ENCODE measurements at regions not wholly inside any gene's neighbourhood (a gene's known extent, or its start where the extent isn't known, plus 50 kb on each side); places are given as distances from the start of the nearest gene placed in this dataset.

DNA sequence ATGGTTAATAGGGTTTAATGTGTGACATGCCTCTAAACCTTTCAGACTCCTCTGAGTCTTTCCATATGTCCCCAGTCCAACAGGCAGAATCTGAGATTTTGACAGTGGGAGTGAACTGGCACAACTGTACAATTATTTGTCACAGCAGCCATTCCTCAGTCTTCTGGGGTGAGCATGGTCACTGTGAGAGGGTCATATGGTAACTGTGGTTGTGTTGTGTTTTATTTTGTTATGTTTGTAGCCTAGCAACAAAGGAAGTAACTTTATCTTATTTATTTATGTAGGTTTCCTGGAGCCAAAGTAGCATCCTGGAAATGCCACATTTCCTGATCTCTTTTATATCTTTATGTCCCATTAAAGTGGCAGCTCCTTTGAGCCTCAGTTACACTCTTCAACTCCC, 1067.9 kb downstream of the TTLL7 start:
- DNase-seq: peak; percentile 72

DNA sequence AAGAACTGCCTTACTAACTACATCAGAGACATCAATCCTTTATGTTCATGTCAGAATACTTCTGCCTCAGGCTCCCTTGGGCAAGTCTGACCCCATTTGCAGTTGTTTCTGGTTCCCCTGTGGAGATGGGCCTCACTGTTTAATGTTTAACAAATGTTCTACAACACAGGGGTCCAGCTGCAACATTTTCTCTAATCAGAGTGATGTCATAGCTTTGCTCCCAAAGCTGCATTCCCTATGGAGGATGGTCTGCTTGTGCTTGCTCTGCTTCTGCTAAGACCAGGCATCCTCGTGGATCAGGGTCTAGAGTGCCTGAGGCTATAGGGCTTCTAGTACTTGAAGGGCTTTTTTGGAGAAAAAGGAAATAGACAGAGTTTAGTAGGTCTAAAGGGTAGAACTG, 1071.2 kb downstream of the TTLL7 start:
- no peak for DNase-seq

DNA sequence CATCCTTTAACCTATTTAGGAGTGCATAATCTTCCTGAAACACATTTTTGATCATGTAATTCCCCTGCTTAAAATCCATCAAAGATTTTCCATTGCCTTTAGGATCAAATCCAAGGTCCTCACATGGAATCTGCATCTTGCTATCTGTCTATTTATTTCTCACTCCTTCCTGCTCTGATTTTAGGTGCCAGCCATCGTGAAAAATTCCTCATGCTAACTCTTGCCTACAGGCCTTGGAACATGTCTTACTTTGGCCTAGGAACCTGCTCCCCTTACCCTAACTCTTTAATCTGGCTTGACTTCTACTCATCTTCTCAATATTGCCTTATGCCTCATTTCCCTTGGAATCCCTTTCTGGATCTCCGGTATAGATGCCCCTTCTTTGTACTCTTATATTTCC, 1074.3 kb downstream of the TTLL7 start:
- no peak for DNase-seq

DNA sequence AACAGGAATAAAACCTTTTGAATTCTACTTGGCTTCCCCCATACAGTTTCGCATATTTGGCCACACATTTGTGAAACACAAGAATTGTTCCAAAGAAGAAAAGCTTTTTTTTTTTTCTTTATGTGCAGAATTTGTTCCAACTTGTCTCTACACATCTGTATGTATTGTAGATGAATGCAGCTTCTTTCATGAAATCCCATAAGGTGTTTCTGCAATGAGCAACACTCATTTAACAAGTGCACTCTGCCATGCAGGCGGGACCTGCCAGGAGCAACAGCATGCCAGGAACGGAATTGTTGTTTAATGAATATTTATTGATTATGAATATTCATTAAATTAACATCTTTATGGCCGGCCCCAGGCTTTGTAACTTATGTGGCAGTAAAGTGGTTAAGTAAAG, 1075.0 kb downstream of the TTLL7 start:
- DNase-seq: no peak

DNA sequence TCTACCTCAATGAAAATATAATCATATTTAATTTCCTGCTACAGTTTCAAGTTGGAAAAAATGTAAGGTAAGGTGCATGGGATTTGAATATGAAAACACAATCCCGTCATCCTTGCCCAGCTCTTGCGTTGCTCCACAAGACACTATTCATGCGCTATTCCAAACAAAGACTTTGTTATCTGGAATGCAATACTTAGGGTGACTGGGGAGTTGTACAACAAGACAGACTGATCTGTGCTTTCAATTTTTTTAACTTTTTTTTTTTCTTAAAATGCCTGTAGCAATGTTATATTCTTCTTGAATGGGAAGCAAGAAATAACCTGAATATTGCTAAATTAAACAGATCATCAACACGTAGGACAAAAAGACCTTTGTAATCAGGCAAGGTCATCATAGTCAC, 1077.2 kb downstream of the TTLL7 start:
- DNase-seq: no peak

DNA sequence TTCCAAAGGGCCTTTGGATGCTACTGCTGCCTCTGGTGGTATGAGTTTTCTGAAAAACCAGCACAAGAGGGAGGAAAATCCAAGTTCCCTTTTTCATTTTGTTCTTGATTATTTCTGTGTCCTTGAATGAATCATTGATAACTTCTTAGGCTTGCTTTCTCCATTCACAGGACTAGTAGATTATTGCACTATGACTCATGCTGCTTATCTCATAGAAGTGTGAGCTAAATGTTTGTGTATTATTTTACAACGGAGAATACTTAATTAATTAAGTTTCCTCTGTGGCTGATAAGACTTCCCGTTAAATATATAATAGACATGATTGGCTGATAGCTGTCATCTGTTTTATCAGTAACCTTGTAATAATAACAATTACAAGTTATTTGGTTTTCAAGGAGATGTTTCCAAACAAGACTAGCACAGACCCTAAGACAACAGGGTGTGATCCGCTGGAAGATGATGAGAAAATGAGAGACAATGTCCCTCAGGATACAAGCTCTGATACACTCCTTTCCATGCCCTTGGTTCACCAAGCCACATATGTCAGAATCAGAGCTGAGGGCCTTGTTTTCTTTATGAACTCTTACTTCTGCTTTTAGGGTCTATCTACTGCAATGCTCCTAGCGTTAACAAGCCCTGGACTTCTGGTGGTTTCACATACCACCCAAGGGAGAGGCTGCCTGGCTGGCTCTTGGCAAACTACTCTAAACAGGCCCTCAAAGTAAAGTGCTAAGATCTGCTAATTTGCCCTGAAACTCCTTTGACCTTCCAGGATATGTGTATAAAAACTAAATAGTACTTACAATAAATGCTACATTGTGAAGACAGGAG, 1078.3 kb downstream of the TTLL7 start:
- DNase-seq: peak; percentile 82

DNA sequence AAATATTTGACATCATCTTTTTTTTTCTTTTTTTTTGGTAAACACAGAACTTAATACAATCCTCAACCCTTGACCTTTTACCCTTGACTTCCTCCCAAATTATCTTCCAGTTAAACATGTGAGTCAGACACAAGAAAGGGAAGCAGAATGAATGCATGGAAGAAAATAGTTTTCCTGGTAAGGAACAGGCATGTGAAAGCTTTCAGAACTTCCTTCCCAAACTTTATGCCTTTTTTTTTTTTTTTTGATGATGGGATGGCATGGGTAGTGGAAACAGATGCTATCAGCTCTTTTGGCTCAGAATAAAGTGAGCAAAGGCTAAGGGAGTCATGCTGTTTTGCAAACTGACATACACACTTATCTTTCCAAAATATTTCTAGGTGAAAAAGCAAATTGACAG, 1079.1 kb downstream of the TTLL7 start:
- peak; percentile 90 for DNase-seq

DNA sequence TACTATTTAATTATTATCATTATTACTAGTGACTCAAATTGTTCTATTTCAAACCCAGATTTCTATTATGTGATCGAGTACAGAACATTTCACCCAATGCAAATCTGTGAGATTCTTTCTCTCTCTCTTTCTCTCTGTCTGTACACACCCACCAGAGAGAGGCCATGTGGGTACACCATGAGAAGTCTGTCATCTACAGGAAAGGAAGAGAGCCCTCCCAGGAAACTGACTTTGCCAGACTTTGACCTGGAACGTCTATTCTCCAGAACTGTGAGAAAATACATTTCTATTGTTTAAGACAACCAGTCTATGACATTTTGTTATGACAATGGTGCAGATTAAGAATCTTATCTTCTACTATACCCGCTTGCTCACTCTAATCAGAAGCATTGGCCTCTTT, 1091.6 kb downstream of the TTLL7 start:
- DNase-seq: peak; percentile 15

DNA sequence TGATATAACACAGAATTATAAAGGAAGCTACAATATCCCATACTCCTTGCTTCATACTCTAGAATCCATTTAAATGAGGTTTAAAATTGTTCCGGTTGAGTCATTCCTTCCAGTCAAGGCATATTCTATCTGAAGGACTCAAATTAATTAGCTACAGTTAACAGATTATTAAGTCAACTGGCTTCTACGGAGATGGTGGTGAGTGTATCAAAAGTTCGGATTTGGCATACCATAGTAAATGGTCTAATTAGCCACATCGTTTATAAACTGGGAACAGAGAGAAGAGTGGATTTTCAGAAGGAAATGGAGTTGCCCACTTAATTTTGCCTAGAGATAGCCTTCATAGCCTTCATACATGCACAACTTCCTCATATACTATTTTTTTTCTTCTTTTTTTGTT, 1095.3 kb downstream of the TTLL7 start:
- DNase-seq: no peak

DNA sequence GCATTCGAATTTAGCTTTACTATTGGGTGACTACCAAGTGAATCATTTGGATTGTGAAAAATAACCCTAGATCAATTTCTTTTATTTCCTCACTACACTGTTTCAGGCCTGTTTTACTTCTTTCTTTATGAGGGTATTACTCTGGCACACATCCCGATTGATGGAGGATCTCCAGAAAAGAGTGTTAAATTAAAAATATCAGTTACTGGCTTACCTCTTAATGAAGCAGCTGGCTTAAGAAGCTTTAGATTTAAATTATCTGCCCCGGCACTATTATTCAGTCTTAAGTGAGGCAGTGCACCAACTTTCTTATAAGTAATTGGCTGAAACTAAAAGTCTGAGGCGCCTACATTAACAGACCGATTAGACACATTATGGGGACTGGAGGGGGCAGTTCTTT, 1097.4 kb downstream of the TTLL7 start:
- no peak for DNase-seq

DNA sequence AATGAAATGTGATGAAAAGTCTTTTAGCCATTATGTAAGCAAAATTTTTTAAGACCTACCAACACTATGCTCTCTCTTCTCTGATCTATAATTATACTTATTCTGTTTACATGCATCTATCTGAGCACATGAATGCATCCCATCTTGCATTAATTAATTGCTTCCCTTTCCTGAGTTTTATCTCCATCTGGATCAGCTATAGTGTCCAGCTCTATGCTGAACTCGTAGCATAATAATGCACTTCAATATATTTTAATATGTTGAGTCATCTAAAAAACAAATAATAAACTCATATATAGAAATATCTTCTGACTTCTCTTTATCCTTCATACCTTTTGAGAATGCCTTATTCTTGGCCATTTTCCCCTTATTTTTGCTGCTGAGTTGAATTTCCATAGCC, 1097.8 kb downstream of the TTLL7 start:
- DNase-seq: no peak

DNA sequence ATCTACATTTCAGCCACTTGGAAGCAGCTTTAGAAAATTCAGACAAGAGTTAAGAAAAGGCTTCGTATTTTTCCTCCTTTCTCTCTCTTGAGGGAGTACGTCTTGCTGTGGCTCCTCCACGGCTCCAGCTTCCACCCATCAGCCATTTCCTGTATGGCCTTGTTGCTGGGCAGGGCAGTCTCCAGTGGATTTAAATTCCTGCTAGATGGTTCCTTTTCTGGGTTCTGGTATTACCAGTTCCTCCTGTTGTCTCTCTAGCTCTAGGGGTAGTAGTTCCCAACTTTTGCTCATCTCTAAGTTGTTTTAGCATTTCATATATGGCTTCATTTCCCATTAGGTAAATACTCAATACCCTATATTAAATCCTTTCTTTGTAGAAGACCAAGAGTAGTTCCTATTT, 1098.3 kb downstream of the ADGRL2 start:
- DNase-seq: no peak

DNA sequence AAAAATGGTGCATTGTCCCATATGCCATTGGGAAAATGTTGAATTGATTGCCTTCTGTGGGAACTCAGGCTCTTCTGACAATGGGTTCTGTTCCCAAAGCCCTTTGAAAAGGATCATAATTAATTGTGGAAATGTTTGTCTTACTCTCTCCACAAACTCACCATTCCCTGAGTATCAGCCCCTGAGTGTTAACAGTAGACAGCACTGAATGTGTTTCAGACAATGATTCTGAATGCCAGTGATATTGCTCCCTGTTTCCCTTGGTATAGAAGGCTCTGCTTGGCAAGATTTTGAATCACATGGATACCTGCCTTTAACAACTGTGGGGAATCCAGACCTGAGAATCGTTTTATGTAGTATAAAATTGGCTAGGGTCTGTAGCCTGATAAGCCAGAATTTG, 1096.8 kb downstream of the ADGRL2 start:
- DNase-seq: no peak

DNA sequence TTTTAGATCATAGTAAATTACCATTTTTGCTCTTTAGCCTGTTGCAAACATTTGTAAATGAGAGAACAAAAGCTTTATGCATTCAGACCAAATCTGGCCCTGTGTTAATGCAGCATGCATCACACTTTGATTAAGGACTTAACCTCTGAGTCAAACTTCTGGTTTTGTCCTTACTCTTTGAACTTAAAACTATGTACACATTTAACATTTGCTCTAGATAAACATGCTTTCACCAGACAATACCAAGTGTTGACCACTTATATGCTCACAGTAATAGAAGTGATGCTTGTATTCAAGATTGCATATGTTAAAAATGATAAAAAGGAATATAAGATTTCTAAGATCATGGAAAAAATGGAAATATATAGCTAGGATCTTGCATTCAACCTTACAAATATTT, 1095.3 kb downstream of the ADGRL2 start:
- no peak for DNase-seq

DNA sequence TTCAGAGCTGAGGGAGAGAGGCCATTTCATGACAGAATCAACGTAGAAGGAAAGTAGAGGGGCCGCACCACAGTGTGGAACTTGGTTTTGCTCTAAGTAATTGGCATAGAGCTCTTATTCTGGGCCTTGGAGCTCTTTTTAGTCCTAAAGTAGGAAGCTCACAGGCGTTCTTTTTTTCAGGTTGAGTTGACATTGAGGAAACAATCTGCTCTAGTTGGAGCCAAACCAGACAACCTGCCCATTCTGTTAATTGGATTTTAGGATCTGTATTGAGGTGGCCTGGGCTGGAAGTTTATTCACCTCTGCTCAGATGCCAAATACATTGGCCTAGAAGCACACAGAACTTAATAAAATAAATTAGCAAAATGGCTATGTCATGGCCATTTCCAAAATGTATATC, 1093.9 kb downstream of the ADGRL2 start:
- DNase-seq: no peak

DNA sequence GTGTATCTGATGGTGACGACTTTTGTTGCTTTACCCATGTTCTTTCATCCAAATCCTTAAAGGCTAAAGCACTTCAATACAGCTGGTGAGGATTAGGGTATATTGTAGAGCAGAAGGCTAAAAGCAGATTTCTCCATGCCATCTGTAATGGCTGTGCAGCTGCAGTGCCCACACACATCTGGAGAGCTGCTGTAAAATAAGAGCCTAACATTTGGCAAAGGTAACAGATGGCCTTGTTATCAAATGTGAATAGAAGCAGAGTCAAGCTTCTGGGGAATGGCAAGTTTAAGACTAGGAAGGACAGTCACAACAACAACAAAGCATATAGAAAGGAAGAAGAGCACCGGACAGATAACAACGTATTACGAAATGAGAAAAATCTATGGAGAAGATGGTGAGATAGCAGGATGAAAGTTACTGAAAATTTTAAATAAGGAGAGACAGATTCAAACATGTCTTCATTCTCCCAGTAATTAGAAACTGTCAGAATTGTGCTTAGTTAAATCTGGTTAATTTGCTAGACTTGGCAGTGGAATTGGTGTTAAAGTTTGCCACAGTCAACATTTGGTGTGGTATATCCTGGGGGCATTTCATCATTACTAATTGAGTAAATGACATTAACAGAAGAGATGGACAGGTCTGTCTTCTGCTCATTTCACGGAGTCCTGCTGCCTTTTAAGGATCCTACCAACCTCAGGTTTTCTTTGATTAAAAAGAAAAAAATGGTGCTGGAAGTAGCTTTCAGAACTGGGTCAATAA, 1093.2 kb downstream of the ADGRL2 start:
- DNase-seq: no peak

DNA sequence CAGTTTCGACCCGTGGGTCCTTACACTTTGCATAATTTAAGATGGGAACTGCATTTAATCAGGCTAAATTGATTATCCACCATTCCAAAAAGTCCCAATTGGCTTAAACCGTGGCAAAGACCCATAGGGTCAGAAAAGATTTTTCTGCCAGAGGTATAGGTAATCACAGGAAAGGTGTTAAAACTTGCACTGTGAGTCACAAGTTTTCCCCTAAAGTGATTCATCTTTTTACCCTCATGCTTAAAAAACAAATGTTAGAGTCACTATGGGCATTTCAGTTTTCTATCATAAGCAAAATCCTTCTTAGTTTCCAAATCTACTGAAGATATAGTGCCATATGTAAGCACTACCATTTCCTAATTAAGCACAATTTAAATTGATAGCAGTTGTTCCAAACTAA, 1079.8 kb downstream of the ADGRL2 start:
- DNase-seq: no peak

DNA sequence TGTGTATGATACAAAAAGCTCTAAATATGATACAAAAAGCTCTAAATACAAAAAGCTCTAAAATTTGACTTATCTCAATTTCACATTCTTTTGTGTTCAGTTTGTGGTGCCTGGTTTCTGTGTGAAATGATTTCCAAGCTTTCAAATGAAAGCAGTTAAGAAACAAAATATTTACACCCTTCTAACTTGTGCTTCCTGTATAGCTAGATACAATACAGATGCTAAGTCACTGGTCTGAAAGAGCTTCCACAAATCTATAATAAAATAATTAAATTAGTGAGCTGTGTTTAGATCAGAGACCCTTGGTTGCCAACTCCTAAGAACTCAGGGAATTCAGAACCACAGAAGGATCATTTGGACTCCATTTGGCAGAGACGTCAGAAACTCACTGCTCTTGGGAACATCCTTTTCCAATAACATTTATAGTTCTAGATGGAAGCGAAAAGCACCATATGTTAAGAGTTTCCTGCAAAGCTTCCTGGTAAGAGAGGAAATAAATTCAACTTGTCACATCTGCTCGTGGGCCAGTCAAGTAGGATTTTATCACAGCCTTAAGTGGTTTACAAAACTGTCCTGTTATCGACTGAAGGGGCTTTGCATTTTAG, 1079.1 kb downstream of the ADGRL2 start:
- DNase-seq: peak; percentile 16

DNA sequence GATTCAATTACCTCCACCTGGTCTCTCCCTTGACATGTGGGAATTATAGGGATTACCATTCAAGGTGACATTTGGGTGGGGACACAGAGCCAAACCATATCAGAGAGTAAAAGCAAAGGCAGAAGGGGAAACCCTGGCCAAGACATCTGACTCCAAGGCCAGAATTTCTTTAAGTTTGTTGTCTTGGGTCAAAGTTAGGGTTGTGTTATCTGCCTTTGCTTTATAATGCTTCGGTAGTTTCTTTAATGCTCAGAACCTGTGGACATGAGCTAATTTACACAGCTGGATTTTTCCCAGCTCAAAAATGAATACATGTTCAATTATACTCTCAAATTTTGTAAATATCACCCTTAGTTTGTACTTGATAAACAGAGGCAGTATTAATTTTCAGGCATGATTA, 1074.4 kb downstream of the ADGRL2 start:
- DNase-seq: no peak

DNA sequence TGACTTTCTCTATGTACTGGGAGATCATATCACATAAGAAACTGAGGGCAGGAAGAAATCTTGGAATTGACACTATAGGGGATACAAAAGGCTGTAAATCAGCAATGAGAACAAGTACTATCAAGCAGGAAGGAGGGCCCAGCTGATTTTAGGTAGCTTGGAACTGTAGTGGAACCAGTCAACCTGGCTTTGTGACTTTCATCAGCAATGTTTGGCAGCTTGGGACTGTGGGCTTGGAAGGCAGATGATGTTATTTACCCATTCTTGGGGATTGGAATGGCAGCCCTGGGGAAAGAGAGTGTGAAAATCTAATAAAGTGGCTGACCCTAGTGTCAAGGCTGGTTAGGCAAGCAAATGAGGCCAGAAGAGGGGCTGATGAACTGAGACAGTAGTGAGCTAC, 1073.3 kb downstream of the ADGRL2 start:
- no peak for DNase-seq

DNA sequence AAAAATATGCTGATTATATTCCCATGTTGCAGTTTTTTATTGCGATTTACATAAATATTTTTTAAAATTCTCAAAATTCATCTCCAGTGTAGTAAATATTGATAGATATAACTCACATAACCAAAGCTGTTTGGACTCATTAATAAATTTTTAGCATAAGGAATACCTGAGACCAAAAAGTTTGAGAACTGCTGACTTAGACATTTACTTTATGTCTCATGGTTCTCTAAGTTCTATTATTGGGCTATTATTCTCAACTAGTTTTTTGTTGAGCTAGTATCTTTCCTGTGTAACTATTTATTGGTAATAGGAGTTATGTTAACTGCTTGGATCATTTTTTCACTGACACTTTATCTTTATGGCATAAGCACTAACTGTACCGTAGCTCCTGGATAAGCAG, 1069.6 kb downstream of the ADGRL2 start:
- DNase-seq: no peak

DNA sequence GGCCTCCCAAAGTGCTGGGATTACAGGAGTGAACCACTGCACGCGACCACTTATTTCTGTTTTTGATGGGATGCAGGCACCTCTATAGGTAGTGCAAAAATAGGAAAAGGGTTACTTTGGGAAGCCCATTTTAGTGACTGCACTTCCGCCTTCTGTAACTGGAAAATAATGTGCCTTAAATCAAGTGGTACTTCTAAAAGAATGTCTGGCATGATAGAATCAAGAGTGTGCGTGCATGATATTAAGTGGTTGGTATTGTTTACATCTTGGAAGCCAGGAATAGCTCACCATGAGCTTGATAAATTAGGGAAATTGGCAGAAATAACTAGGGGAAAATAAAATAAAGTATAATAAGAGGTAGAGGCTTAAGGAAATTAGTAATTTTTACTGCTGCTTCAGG, 1067.0 kb downstream of the ADGRL2 start:
- no peak for DNase-seq

DNA sequence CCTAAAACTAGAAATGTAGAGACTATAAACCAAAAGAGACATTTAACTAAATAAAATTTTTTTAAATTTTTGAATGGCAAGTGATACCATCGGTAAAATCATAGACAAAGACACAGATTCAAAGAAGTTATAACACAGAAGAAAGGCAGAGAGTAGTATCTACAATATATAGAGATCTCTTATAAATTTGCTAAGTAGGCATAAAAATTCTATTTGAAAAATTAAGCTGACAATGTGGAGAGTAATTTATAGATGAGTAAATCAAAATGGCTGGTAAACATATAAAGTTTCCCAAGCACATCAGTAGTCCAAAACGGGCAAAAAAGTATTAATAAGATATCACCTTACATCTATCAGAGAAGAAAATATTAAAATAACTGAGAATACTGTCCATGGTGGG, 1061.0 kb downstream of the ADGRL2 start:
- DNase-seq: no peak

DNA sequence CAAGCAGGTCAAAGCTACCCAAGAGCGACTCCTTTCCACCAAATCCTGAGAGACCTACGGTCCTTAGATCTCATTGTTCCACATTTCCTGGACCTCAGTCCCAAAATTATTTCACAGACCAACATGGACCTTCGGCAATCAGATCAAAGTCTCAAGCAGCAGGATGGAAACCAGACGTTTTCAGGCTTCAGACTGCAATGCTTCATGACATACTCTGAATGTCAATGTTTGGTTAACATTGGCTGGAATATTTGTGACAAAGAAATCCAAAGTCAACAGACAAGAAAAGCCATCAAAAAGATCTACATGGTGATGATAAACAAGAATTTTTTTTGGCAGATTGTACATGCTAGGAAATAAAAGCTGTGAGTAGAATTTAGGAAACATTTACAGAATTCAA, 1057.3 kb downstream of the ADGRL2 start:
- no peak for DNase-seq
